ENCODE measurements at regions not wholly inside any gene's neighbourhood (a gene's known extent, or its start where the extent isn't known, plus 50 kb on each side); places are given as distances from the start of the nearest gene placed in this dataset.
"Not testable (repeated sequence)": the region's sequence is repeated elsewhere in the genome, so short reads cannot be mapped to it uniquely, and the experiment has no call there.

- DNase-seq, result no peak
Observed at GRCh38 chr12:47478426-47478825, 227.4 kb downstream of the RPAP3 start.

DNA sequence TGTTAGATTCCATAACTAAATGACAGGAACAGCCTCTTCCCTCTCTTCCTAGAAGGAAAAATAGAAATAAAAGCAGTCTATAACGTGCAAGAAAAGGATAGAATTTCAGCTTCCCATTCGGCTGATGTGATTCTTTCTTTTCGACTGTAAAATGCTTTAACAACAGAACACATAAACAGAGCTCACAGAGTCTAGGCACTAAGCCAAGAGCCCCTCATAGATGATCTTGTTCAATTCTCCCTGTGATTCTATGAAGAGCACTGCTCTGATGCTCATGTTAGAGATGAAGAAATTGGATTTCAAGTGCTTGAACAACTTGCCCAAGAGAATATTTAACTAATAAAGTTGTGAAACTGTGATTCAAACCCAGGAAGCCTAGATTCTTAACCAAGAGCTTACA is 232.7 kb downstream of the RPAP3 start:
- DNase-seq, result no peak

- DNase-seq, result not testable (repeated sequence)
Observed at GRCh38 chr12:47470349-47470748, 235.5 kb downstream of the RPAP3 start.

- not testable (repeated sequence) for DNase-seq
Observed at GRCh38 chr12:47463918-47464317, 241.9 kb downstream of the RPAP3 start.

- no peak for DNase-seq
Observed at GRCh38 chr12:47458279-47458678, 247.6 kb downstream of the RPAP3 start.

GRCh38 chr12:47449797-47450196 is 256.0 kb downstream of the RPAP3 start:
- DNase-seq, result no peak

GRCh38 chr12:47442310-47442709 is 263.5 kb downstream of the RPAP3 start:
- DNase-seq, result no peak

DNA sequence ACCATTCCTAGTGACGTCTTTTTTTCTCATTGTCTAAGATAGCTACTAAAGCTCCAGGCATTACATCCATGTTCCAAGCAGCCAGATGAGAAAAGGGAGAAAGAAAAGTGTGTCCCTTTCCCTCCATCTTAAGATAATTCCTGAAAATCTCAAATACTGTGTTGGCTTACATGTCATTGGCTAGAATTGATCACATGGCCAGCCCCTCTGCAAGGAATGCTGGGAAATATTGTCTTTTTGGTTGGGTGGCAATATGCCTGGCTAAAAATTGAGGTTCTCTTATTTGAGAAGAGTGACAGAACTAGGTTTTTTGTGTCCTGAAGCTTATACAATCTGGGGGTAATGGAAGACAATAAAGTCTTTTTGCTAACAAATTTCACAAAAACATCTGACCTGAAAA is 264.3 kb downstream of the RPAP3 start:
- no peak for DNase-seq

DNA sequence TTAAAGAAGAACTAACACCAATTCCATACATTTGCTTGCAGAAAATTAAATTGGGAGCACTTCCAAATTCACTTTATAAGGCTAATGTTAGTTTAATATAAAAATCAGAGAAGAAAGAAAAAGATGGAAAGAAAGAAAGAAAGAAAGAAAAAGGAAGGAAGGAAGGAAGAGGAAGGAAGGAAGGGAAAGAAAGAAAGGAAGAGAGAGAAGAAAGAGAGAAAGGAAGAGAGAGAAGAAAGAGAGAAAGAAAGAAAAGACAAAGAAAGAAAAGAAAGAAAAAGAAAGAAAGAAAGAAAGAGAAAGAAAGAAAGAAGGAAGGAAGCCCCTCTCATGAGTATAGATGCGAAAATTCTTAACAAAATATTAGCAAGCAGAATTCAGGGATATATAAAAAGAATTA is 267.7 kb downstream of the RPAP3 start:
- no peak for DNase-seq

- no peak for DNase-seq
Observed at GRCh38 chr12:47437570-47437969, 268.3 kb downstream of the RPAP3 start.

GRCh38 chr12:47433876-47434275 is 272.0 kb downstream of the RPAP3 start:
- DNase-seq, result no peak

- DNase-seq, result not testable (repeated sequence)
Observed at GRCh38 chr12:47426678-47427309, 279.0 kb downstream of the RPAP3 start.

- DNase-seq, result no peak
Observed at GRCh38 chr12:47422611-47423010, 283.2 kb downstream of the RPAP3 start.

GRCh38 chr12:47419497-47419896 is 286.3 kb downstream of the RPAP3 start:
- DNase-seq, result no peak

- DNase-seq, result no peak
Observed at GRCh38 chr12:47417955-47418354, 287.9 kb downstream of the RPAP3 start.

- no peak for DNase-seq
Observed at GRCh38 chr12:47417121-47417520, 288.7 kb downstream of the RPAP3 start.

DNA sequence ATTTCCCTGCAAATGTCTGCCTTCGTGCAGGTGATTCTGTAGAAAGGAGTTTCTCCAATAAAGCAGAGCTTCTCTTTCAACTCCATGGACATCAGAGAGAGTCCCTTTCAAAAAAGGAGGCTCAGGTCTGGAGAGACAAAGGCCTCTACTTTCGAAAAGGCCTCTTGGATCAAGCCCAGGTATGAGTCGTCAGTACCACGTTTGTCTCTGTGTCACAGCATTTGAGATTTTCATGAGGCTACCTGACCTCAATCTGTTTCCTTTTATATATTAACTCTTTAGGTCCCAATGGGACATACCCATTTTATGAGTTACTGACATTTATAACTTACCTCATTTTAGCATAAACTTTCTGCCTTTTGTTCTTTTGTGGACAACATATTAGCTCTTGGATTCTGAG is 290.8 kb downstream of the RPAP3 start:
- no peak for DNase-seq

DNA sequence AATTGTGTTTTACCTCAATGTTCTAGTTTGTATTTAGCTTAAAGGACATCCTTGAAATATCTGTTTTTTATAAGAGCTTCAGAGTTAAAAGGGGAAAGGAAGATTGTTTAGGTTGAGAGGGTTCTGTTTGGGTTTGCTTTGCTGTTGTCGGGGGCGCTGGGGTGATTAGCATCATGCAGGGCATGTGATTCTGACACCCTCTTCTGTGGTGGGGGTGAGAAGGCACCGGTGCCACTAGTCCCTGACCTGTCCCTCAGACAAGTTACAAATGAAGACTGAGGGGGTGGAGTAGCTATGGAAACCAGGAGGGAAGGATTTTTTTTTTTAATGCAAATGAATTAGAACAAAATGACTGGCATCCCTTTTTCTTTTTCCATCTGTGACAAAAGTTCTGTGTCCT is 291.3 kb downstream of the RPAP3 start:
- no peak for DNase-seq

- no peak for DNase-seq
Observed at GRCh38 chr12:47413806-47414205, 292.0 kb downstream of the RPAP3 start.

DNA sequence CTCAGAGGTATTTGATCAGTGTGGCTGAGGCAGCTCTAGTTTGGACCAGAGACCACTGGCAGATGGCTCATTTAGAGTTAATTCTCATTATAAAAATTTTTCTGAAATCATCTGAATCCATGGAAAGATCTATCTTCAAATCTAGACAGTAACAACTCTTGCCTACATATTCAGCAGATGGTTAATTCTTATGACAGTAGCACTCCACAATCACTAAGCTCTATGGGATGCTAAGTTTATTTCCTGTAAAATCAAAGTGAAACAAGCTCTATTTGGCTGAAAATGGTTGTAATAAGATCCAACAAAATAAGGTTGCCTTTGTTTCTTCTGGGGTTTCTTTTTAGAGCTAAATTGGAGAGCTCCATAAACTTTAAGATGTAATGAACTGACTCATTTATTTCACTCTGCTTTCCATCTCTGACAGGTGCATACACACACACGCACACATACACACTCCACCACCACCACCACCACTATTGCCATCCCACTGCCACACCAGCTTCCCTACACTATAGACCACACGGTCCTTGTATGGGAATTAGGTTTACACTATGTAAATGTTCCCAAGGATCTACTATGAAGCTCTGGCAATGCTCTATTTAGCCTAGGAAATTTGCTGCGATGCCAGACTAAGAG is 293.1 kb downstream of the RPAP3 start:
- no peak for DNase-seq

DNA sequence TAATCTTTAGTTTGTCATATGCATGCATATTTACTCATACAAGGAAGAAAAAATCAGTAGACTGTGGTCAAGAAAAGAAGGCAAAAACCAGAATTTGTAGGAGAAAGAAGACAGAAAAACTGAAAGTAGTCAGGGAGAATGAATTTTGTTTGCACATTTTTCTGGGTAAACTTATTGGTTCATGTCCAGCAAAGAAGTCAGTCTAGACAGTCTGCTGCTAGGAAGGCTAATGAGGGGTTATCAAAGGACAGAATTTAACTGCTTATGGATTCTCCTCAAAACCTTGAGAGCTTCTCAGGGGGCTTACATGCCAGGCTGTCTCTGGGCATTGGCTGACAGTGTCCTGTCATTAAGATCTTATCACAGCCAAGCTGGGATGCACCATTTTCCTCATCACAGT is 293.9 kb downstream of the RPAP3 start:
- no peak for DNase-seq

- no peak for DNase-seq
Observed at GRCh38 chr12:47410862-47411261, 295.0 kb downstream of the RPAP3 start.

DNA sequence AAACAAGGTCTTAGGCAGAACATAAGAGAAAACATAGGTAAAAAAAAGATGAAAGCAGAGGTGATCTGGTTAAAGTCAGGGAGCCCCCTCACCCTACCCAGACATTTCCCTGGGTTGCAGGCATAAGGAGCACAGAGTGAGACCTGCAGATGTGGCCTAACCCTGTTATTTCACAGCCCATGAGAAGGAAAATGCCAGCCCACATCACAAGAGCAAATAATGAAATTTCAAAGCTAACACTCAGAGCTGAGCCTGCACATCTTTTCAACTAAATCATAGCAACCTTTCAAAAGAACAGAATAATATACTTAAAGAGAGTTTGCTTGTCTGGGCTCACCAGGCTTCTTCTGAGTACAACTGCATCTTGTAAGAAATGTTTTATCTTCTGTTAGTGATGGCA is 295.4 kb downstream of the RPAP3 start:
- DNase-seq, result no peak

DNA sequence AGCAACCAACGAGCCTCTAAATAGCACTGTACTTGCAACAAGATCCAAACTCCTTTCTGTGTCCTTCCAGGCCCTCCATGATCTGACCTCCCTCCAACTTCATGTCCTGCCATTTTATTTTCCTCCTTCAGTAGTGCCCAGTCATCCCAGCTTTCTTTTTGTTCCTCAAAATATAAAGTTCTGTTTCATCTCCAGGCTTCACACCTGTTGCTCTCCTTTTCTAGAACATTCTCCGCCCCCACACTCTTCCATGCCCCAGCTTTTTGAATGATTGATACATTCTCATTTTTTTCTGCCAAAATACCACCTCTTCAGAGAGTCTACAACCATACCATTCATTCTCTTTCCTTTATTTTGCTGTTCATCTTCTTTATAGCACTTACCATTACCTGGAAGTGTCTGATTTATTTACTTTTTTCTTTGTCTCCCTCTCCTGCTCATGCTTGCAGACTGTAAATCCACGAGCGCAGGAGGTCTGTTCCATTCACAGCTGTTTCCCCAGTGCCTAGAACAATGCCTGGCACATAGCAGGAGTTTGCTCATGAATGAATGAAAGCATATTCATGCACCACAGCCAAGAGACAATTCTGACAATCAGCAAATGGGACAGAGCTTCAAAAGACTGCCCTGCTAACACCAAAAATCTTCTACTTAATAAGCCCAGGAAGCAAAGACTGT is 296.4 kb downstream of the RPAP3 start:
- DNase-seq, result no peak
